Ovary (tissue), 3 donors: ENCODE measurements at regions not wholly inside any gene's neighbourhood (a gene's known extent, or its start where the extent isn't known, plus 50 kb on each side); places are given as distances from the start of the nearest gene placed in this dataset.

Experiments used
- EP300 ChIP-seq: sonication (generic); formaldehyde crosslinking; IDR thresholded peaks from one replicate; pipeline ENCODE4 v1.6.1; 2017; ENCODE audit warnings: antibody characterized with exemption
- POLR2A ChIP-seq: fragments of 450-650 bp; IDR thresholded peaks from one replicate; pipeline ENCODE4 v1.6.1; 2017; ENCODE audit warnings: antibody characterized with exemption, mild to moderate bottlenecking, moderate library complexity
- TF ChIP-seq, protein P1 (sequence below), 3 donors: fragments of 450-650 bp in 2 of 3; fragments of 200-600 bp in 1 of 3; IDR thresholded peaks; one replicate each; pipeline versions ENCODE4 v1.5.1 to v1.8.0; 2016 to 2022; ENCODE audit warnings: antibody characterized with exemption in 3 of 3, mild to moderate bottlenecking in 1 of 3
- donor health status: DM: no; HTN: no; CAD: no.

- TF ChIP-seq, protein P1, sequence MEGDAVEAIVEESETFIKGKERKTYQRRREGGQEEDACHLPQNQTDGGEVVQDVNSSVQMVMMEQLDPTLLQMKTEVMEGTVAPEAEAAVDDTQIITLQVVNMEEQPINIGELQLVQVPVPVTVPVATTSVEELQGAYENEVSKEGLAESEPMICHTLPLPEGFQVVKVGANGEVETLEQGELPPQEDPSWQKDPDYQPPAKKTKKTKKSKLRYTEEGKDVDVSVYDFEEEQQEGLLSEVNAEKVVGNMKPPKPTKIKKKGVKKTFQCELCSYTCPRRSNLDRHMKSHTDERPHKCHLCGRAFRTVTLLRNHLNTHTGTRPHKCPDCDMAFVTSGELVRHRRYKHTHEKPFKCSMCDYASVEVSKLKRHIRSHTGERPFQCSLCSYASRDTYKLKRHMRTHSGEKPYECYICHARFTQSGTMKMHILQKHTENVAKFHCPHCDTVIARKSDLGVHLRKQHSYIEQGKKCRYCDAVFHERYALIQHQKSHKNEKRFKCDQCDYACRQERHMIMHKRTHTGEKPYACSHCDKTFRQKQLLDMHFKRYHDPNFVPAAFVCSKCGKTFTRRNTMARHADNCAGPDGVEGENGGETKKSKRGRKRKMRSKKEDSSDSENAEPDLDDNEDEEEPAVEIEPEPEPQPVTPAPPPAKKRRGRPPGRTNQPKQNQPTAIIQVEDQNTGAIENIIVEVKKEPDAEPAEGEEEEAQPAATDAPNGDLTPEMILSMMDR (IDR thresholded peaks at IDR 0.05), result no peak
- no peak for TF ChIP-seq POLR2A
- no peak for TF ChIP-seq EP300
Measured at GRCh38 chr5:50574121-50574520, 92.3 kb upstream of the PARP8 start.
